ENCODE measurements at regions not wholly inside any gene's neighbourhood (a gene's known extent, or its start where the extent isn't known, plus 50 kb on each side); places are given as distances from the start of the nearest gene placed in this dataset.

GRCh38 chr17:70544317-70544716 is 375.0 kb downstream of the KCNJ2 start:
- TF ChIP-seq POLR2A (IDR thresholded peaks at IDR 0.05) = no peak
- TF ChIP-seq CTCF (IDR thresholded peaks at IDR 0.05) = no peak
- intact Hi-C loops (cut with DNase I; ENCODE audit: low total_unique reads) = no loop called here
- no peak for DNase-seq (ENCODE audit: low spot score in 2 of 2)
- WGBS, 2 donors = 87 to 88% methylated on average over 1 of the region's 1 CpG
- H3K4me3 ChIP-seq (ENCODE audit: low read depth, poor library complexity, severe bottlenecking) = no peak overlapping the region

GRCh38 chr17:70552230-70552981 is 383.1 kb downstream of the KCNJ2 start:
- TF ChIP-seq POLR2A (IDR thresholded peaks at IDR 0.05) = no peak
- TF ChIP-seq CTCF (IDR thresholded peaks at IDR 0.05) = no peak
- no peak for DNase-seq (ENCODE audit: low spot score in 2 of 2)
- WGBS, 2 donors = 26 to 29% methylated on average over 8 of the region's 8 CpGs
- H3K4me3 ChIP-seq (ENCODE audit: low read depth, poor library complexity, severe bottlenecking) = no peak overlapping the region
- intact Hi-C loops (cut with DNase I; ENCODE audit: low total_unique reads) = loop anchor here (10.0 kb wide), 1 partner anchor 408 kb away; no protein-coding TSS in a partner anchor

GRCh38 chr17:70552982-70553334 is 383.6 kb downstream of the KCNJ2 start:
- TF ChIP-seq POLR2A (IDR thresholded peaks at IDR 0.05) = no peak
- no peak for TF ChIP-seq CTCF (IDR thresholded peaks at IDR 0.05)
- H3K4me3 ChIP-seq (ENCODE audit: low read depth, poor library complexity, severe bottlenecking) = no peak overlapping the region
- DNase-seq (ENCODE audit: low spot score in 2 of 2) = no peak
- intact Hi-C loops (cut with DNase I; ENCODE audit: low total_unique reads) = loop anchor here (10.0 kb wide), 1 partner anchor 408 kb away; no protein-coding TSS in a partner anchor

GRCh38 chr17:70555723-70556122 is 386.4 kb downstream of the KCNJ2 start:
- intact Hi-C loops (cut with DNase I; ENCODE audit: low total_unique reads) = loop anchor here (10.0 kb wide), 1 partner anchor 411 kb away; no protein-coding TSS in a partner anchor
- no peak for DNase-seq (ENCODE audit: low spot score in 2 of 2)
- no peak for TF ChIP-seq POLR2A (IDR thresholded peaks at IDR 0.05)
- TF ChIP-seq CTCF (IDR thresholded peaks at IDR 0.05) = no peak
- no peak overlapping the region for H3K4me3 ChIP-seq (ENCODE audit: low read depth, poor library complexity, severe bottlenecking)

- DNase-seq (ENCODE audit: low spot score in 2 of 2) = no peak
- intact Hi-C loops (cut with DNase I; ENCODE audit: low total_unique reads) = loop anchor here (10.0 kb wide), 1 partner anchor 414 kb away; no protein-coding TSS in a partner anchor
- 53 to 64% methylated on average over 3 of the region's 3 CpGs for WGBS, 2 donors
- TF ChIP-seq CTCF (IDR thresholded peaks at IDR 0.05) = no peak
- TF ChIP-seq POLR2A (IDR thresholded peaks at IDR 0.05) = no peak
- no peak overlapping the region for H3K4me3 ChIP-seq (ENCODE audit: low read depth, poor library complexity, severe bottlenecking)
These were observed 389.5 kb downstream of the KCNJ2 start for GRCh38 chr17:70558821-70559220.

- TF ChIP-seq CTCF (IDR thresholded peaks at IDR 0.05) (no peak), POLR2A (IDR thresholded peaks at IDR 0.05) (no peak)
- intact Hi-C loops (cut with DNase I; ENCODE audit: low total_unique reads) = no loop called here
- DNase-seq (ENCODE audit: low spot score in 2 of 2) = no peak
- WGBS, 2 donors = 42 to 44% methylated on average over 1 of the region's 1 CpG
- H3K4me3 ChIP-seq (ENCODE audit: low read depth, poor library complexity, severe bottlenecking) = no peak overlapping the region
These were observed 391.1 kb downstream of the KCNJ2 start for GRCh38 chr17:70560471-70560870.
